Panc1 (cell line): ENCODE measurements at regions not wholly inside any gene's neighbourhood (a gene's known extent, or its start where the extent isn't known, plus 50 kb on each side); places are given as distances from the start of the nearest gene placed in this dataset.

Experiments used
- ATAC-seq: fragments of 200-7000 bp; cut with Tn5 transposase; 2 replicates; pipeline ENCODE4 v1.9.1; 2020; ENCODE audit warnings: mild to moderate bottlenecking, moderate library complexity
- BruUV-seq: library from RNA; stranded (reverse); fragments of 400-500 nt; replicated peaks from 2 replicates; lab custom pipeline; 2021; lab: Mats Ljungman, UMichigan
- CTCF ChIA-PET: fragments of 300-600 bp; sonication (Branson Sonifier 250); formaldehyde crosslinking; loops from one replicate; lab custom pipeline; 2022; ENCODE audit warnings: antibody characterized with exemption; lab: Charles Lee
- POLR2A ChIA-PET: fragments of 300-600 bp; sonication (Branson Sonifier 250); formaldehyde crosslinking; loops from one replicate; lab custom pipeline; 2022; ENCODE audit warnings: antibody characterized with exemption; lab: Charles Lee
- DNase-seq: peaks from one replicate; pipeline ENCODE4 v3.0.0-alpha.2; 2010; ENCODE audit warnings: low read depth, low spot score
- H3K27ac ChIP-seq: 2 replicates; pipeline ENCODE4 v1.5.1; 2011; ENCODE audit warnings: mild to moderate bottlenecking, low read length, inconsistent platforms
- H3K27me3 ChIP-seq: fragments of 200-500 bp; sonication (Bioruptor generic); 2 replicates; pipeline ENCODE4 v1.6.0; 2014; ENCODE audit warnings: low read length, inconsistent platforms; ENCODE audit not compliant: control insufficient read depth, insufficient read depth
- H3K36me3 ChIP-seq: fragments of 200-500 bp; sonication (Bioruptor generic); 2 replicates; pipeline ENCODE4 v1.5.1; 2014; ENCODE audit warnings: inconsistent platforms, mild to moderate bottlenecking, low read length, moderate library complexity; ENCODE audit not compliant: control insufficient read depth, insufficient read depth
- H3K4me1 ChIP-seq: 2 replicates; pipeline ENCODE4 v1.5.1; 2011; ENCODE audit warnings: inconsistent platforms, mild to moderate bottlenecking, low read length, moderate library complexity; ENCODE audit not compliant: control insufficient read depth, insufficient read depth
- H3K4me3 ChIP-seq, 2 experiments: 2 replicates each; pipeline ENCODE4 v1.5.1; 2011 to 2012; ENCODE audit warnings: low read depth in 2 of 2, low read length in 2 of 2, mild to moderate bottlenecking in 2 of 2, inconsistent platforms in 1 of 2, moderate library complexity in 1 of 2
- H3K9me3 ChIP-seq: fragments of 200-500 bp; sonication (Bioruptor generic); 2 replicates; pipeline ENCODE4 v1.5.1; 2014; ENCODE audit warnings: low read depth, mild to moderate bottlenecking, inconsistent platforms, low read length, moderate library complexity; ENCODE audit not compliant: control insufficient read depth, insufficient read depth
- CTCF ChIP-seq: fragments of 450-650 bp; IDR thresholded peaks from 2 replicates; pipeline ENCODE4 v1.5.1; 2017; ENCODE audit warnings: mild to moderate bottlenecking
- POLR2AphosphoS5 ChIP-seq: IDR thresholded peaks from 2 replicates; pipeline ENCODE4 v1.6.1; 2012; ENCODE audit warnings: mild to moderate bottlenecking, low read depth, low read length, moderate library complexity
- REST ChIP-seq, 2 experiments: IDR thresholded peaks; 2 replicates each; pipeline ENCODE4 v1.6.1; 2011 to 2012; ENCODE audit warnings: low read depth in 2 of 2, control low read depth in 1 of 2, low read length in 1 of 2, mild to moderate bottlenecking in 1 of 2, moderate library complexity in 1 of 2; ENCODE audit not compliant: insufficient read depth in 1 of 2
- SIN3A ChIP-seq: IDR thresholded peaks from 2 replicates; pipeline ENCODE4 v1.6.1; 2012; ENCODE audit warnings: low read depth, mild to moderate bottlenecking, low read length, moderate library complexity, borderline replicate concordance; ENCODE audit not compliant: insufficient read depth
- TCF7L2 ChIP-seq: IDR thresholded peaks from 2 replicates; pipeline ENCODE4 v1.6.1; 2011; ENCODE audit warnings: mild to moderate bottlenecking, low read depth, low read length, inconsistent platforms
- in situ Hi-C: cut with HindIII; loops from 2 replicates; pipeline ENCODE4 v1.10.0; 2016; ENCODE audit warnings: low sequenced_read_pairs, low pct_unique_long_range_greater_than_20kb
- intact Hi-C: fragments of 100-400 bp; cut with micrococcal nuclease; formaldehyde crosslinking; loops from one replicate; pipeline ENCODE4 v1.10.0; 2022; ENCODE audit not compliant: unreplicated experiment

- H3K36me3 ChIP-seq, result no peaks in the 10 kb centered on the region
- H3K27ac ChIP-seq, result no peak overlapping the region
- ATAC-seq (no peak), DNase-seq (no peak)
- in situ Hi-C loops (no loop called here), intact Hi-C loops (no loop called here)
- ChIA-PET POLR2A (no interaction called here), CTCF (no interaction called here)
- H3K27me3 ChIP-seq, result no peaks in the 10 kb centered on the region
- H3K4me3 ChIP-seq, result no peak overlapping the region
- H3K4me1 ChIP-seq, result no peaks in the 10 kb centered on the region
- BruUV-seq, result no TSS peak
- H3K9me3 ChIP-seq, result no peaks in the 10 kb centered on the region
- TF ChIP-seq POLR2AphosphoS5 (no peak), TCF7L2 (no peak)
Observed at GRCh38 chrX:9102956-9103355, 69.0 kb upstream of the FAM9B start.

DNA sequence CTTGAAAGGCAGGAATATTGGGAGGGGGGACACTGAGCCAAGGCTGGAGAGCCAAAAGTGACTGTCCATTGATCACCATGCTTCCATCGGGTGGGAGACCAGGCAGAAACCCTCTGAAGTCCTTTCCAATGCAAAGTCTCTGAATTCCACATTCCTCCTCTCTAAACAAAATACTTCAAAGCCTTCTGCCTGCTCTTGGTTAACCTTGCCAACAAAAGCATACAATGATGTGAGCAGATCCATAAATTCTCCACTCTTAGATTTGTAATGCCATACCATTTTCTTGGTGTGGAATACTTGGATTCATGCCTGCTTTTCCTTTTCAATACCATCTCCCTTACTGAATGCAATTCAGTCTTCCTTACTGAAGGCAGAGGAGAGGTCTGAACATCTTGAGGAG is 74.1 kb upstream of the FAM9B start:
- no TSS peak for BruUV-seq
- no peak overlapping the region for H3K27ac ChIP-seq
- CTCF ChIA-PET, result no interaction called here

More for the DNA sequence above, 74.1 kb upstream of the FAM9B start:
- POLR2A ChIA-PET, result no interaction called here
- no peaks in the 10 kb centered on the region for H3K36me3 ChIP-seq
- no peak overlapping the region for H3K4me3 ChIP-seq
- TF ChIP-seq REST (IDR thresholded peaks at IDR 0.05; ENCODE audit: insufficient read depth in 1 of 2, low read depth in 2 of 2, low read length in 1 of 2) (no peak), SIN3A (no peak), POLR2AphosphoS5 (no peak), CTCF (no peak), TCF7L2 (no peak)
- no peak for ATAC-seq
- no peaks in the 10 kb centered on the region for H3K4me1 ChIP-seq
- in situ Hi-C loops (no loop called here), intact Hi-C loops (no loop called here)
- H3K9me3 ChIP-seq, result no peaks in the 10 kb centered on the region
- no peak for DNase-seq
- H3K27me3 ChIP-seq, result no peaks in the 10 kb centered on the region
